Osteoblast (primary cell): ENCODE measurements at regions not wholly inside any gene's neighbourhood (a gene's known extent, or its start where the extent isn't known, plus 50 kb on each side); places are given as distances from the start of the nearest gene placed in this dataset.
"Not testable (repeated sequence)": the region's sequence is repeated elsewhere in the genome, so short reads cannot be mapped to it uniquely, and the experiment has no call there.

Experiments
- DNase-seq: peaks from one replicate; pipeline ENCODE4 v3.0.0; 2011; ENCODE audit warnings: low spot score, mixed read lengths; ENCODE audit not compliant: insufficient read length; ENCODE audit errors: missing footprints
- H2AFZ ChIP-seq: 2 replicates; pipeline ENCODE4 v1.6.0; 2011; ENCODE audit warnings: mild to moderate bottlenecking, low read length
- H3K27ac ChIP-seq: 2 replicates; pipeline ENCODE4 v1.5.1; 2011; ENCODE audit warnings: mild to moderate bottlenecking, low read depth, low read length, moderate library complexity
- H3K27me3 ChIP-seq: 2 replicates; pipeline ENCODE4 v1.6.0; 2012; ENCODE audit warnings: mild to moderate bottlenecking, control low read depth, inconsistent platforms, low read length, moderate library complexity; ENCODE audit not compliant: insufficient read depth
- H3K36me3 ChIP-seq: 2 replicates; pipeline ENCODE4 v1.5.1; 2011; ENCODE audit warnings: mild to moderate bottlenecking, low read length, control low read depth, moderate library complexity; ENCODE audit not compliant: insufficient read depth
- H3K4me1 ChIP-seq: 2 replicates; pipeline ENCODE4 v1.5.1; 2011; ENCODE audit warnings: mild to moderate bottlenecking, low read length, control low read depth, moderate library complexity; ENCODE audit not compliant: insufficient read depth
- H3K4me2 ChIP-seq: 2 replicates; pipeline ENCODE4 v1.6.0; 2011; ENCODE audit warnings: mild to moderate bottlenecking, low read length; ENCODE audit not compliant: insufficient read depth
- H3K4me3 ChIP-seq: fragments of 200-600 bp; sonication (generic); 3 replicates; pipeline ENCODE4 v1.5.1; 2012; ENCODE audit warnings: mild to moderate bottlenecking, low read length, inconsistent platforms; ENCODE audit not compliant: insufficient read depth
- H3K79me2 ChIP-seq: 2 replicates; pipeline ENCODE4 v1.6.0; 2012; ENCODE audit warnings: mild to moderate bottlenecking, low read length, control low read depth, inconsistent platforms; ENCODE audit not compliant: insufficient read depth
- H3K9me3 ChIP-seq: 2 replicates; pipeline ENCODE4 v1.5.1; 2011; ENCODE audit warnings: low read depth, low read length, control low read depth
- H4K20me1 ChIP-seq: 2 replicates; pipeline ENCODE4 v1.6.0; 2012; ENCODE audit warnings: mild to moderate bottlenecking, low read length, control low read depth; ENCODE audit not compliant: insufficient read depth
- CTCF ChIP-seq: IDR thresholded peaks from 2 replicates; pipeline ENCODE4 v1.5.1; 2011; ENCODE audit warnings: mild to moderate bottlenecking, low read depth, low read length, moderate library complexity; ENCODE audit errors: extremely low read depth

GRCh38 chr11:90426442-90426841 is 203.6 kb upstream of the CHORDC1 start:
- no peak for TF ChIP-seq CTCF
- H4K20me1 ChIP-seq, result no peaks in the 10 kb centered on the region
- H3K36me3 ChIP-seq, result no peaks in the 10 kb centered on the region
- no peak for DNase-seq
- peaks cover 2% of the 10 kb centered on the region for H3K9me3 ChIP-seq
- H3K4me1 ChIP-seq, result no peaks in the 10 kb centered on the region
- no peak overlapping the region for H3K4me3 ChIP-seq
- H2AFZ ChIP-seq, result no peak overlapping the region
- H3K79me2 ChIP-seq, result no peaks in the 10 kb centered on the region
- H3K27me3 ChIP-seq, result no peaks in the 10 kb centered on the region
- no peak overlapping the region for H3K4me2 ChIP-seq
- no peak overlapping the region for H3K27ac ChIP-seq

- Histone ChIP-seq H3K9me3 (no peaks in the 10 kb centered on the region), H4K20me1 (no peaks in the 10 kb centered on the region), H3K4me2 (no peak overlapping the region), H3K36me3 (no peaks in the 10 kb centered on the region), H3K4me1 (no peaks in the 10 kb centered on the region), H3K79me2 (no peaks in the 10 kb centered on the region), H3K27ac (no peak overlapping the region), H3K4me3 (no peak overlapping the region), H3K27me3 (no peaks in the 10 kb centered on the region), H2AFZ (no peak overlapping the region)
- DNase-seq, result no peak
- TF ChIP-seq CTCF, result no peak
Measured at GRCh38 chr11:90423378-90423777, 200.5 kb upstream of the CHORDC1 start.

- not testable (repeated sequence) for H3K79me2 ChIP-seq, H3K36me3 ChIP-seq, H3K4me1 ChIP-seq, H3K9me3 ChIP-seq, H3K27me3 ChIP-seq, DNase-seq, H2AFZ ChIP-seq, H3K4me3 ChIP-seq, H3K4me2 ChIP-seq, H4K20me1 ChIP-seq, H3K27ac ChIP-seq
Measured at GRCh38 chr11:90422787-90423186, 199.9 kb upstream of the CHORDC1 start.

- H3K4me2 ChIP-seq, result no peak overlapping the region
- no peaks in the 10 kb centered on the region for H3K4me1 ChIP-seq
- no peaks in the 10 kb centered on the region for H3K36me3 ChIP-seq
- DNase-seq, result no peak
- no peaks in the 10 kb centered on the region for H4K20me1 ChIP-seq
- H3K9me3 ChIP-seq, result peaks cover 6% of the 10 kb centered on the region
- H3K27me3 ChIP-seq, result no peaks in the 10 kb centered on the region
- no peak for TF ChIP-seq CTCF
- no peak overlapping the region for H3K4me3 ChIP-seq
- H3K27ac ChIP-seq, result no peak overlapping the region
- no peak overlapping the region for H2AFZ ChIP-seq
- H3K79me2 ChIP-seq, result no peaks in the 10 kb centered on the region
Measured at GRCh38 chr11:90414221-90414620, 191.4 kb upstream of the CHORDC1 start.

- Histone ChIP-seq H3K4me1 (no peaks in the 10 kb centered on the region), H3K4me3 (no peak overlapping the region), H3K27me3 (no peaks in the 10 kb centered on the region), H3K4me2 (no peak overlapping the region), H3K27ac (no peak overlapping the region), H3K36me3 (no peaks in the 10 kb centered on the region), H4K20me1 (no peaks in the 10 kb centered on the region), H2AFZ (no peak overlapping the region), H3K79me2 (no peaks in the 10 kb centered on the region), H3K9me3 (peaks cover 4% of the 10 kb centered on the region)
- TF ChIP-seq CTCF, result no peak
- DNase-seq, result no peak
Measured at GRCh38 chr11:90407350-90407749, 184.5 kb upstream of the CHORDC1 start.
